Liver (tissue), 7 donors: ENCODE measurements at regions not wholly inside any gene's neighbourhood (a gene's known extent, or its start where the extent isn't known, plus 50 kb on each side); places are given as distances from the start of the nearest gene placed in this dataset.

Source experiments
- DNase-seq: peaks from one replicate; pipeline ENCODE4 v3.0.0-alpha.2; 2017; ENCODE audit warnings: low spot score
- H3K27ac ChIP-seq, 2 donors: one replicate each; pipeline ENCODE4 v1.7.0; 2013; ENCODE audit warnings: inconsistent platforms in 2 of 2, low read length in 2 of 2, control low read depth in 1 of 2, low read depth in 1 of 2, mild to moderate bottlenecking in 1 of 2
- H3K27me3 ChIP-seq, 4 donors: one replicate each; pipeline versions ENCODE4 v1.6.1 to v1.7.0; 2013; ENCODE audit warnings: low read length in 3 of 4, inconsistent platforms in 1 of 4, mild to moderate bottlenecking in 1 of 4, moderate library complexity in 1 of 4; ENCODE audit not compliant: control insufficient read depth in 4 of 4, insufficient read depth in 4 of 4
- H3K36me3 ChIP-seq, 4 donors: one replicate each; pipeline versions ENCODE4 v1.6.1 to v1.7.0; 2013; ENCODE audit warnings: low read length in 3 of 4, mild to moderate bottlenecking in 3 of 4, low read depth in 1 of 4, moderate library complexity in 1 of 4; ENCODE audit not compliant: control insufficient read depth in 4 of 4, insufficient read depth in 3 of 4
- H3K4me1 ChIP-seq, 4 donors: one replicate each; pipeline versions ENCODE4 v1.6.1 to v1.7.0; 2013; ENCODE audit warnings: low read length in 3 of 4, mild to moderate bottlenecking in 3 of 4, moderate library complexity in 1 of 4; ENCODE audit not compliant: control insufficient read depth in 4 of 4, insufficient read depth in 4 of 4
- H3K4me3 ChIP-seq, 3 donors: one replicate each; pipeline versions ENCODE4 v1.6.1 to v1.7.0; 2013; ENCODE audit warnings: low read length in 3 of 3, control low read depth in 1 of 3, low read depth in 1 of 3, mild to moderate bottlenecking in 1 of 3
- H3K9ac ChIP-seq, 2 donors: one replicate each; pipeline ENCODE4 v1.7.0; 2013; ENCODE audit warnings: low read length in 2 of 2, mild to moderate bottlenecking in 2 of 2, moderate library complexity in 2 of 2, control low read depth in 1 of 2, low read depth in 1 of 2
- H3K9me3 ChIP-seq, 4 donors: one replicate each; pipeline versions ENCODE4 v1.6.1 to v1.7.0; 2013; ENCODE audit warnings: low read length in 3 of 4; ENCODE audit not compliant: control insufficient read depth in 4 of 4
- ATF3 ChIP-seq: IDR thresholded peaks from 2 replicates; pipeline ENCODE4 v1.6.1; 2016; ENCODE audit warnings: antibody characterized with exemption
- FOXA1 ChIP-seq: IDR thresholded peaks from 2 replicates; pipeline ENCODE4 v1.6.1; 2016; ENCODE audit warnings: antibody characterized with exemption
- FOXA2 ChIP-seq: IDR thresholded peaks from 2 replicates; pipeline ENCODE4 v1.6.1; 2016; ENCODE audit warnings: antibody characterized with exemption
- GABPA ChIP-seq, 2 donors: IDR thresholded peaks in 1 of 2; conservative IDR thresholded peaks in 1 of 2; 2 replicates each; pipeline ENCODE4 v1.6.1; 2016; ENCODE audit warnings: antibody characterized with exemption in 2 of 2, mild to moderate bottlenecking in 1 of 2, moderate library complexity in 1 of 2
- MAX ChIP-seq: IDR thresholded peaks from 2 replicates; pipeline ENCODE4 v1.6.1; 2016; ENCODE audit warnings: antibody characterized with exemption
- NR2F2 ChIP-seq: IDR thresholded peaks from 2 replicates; pipeline ENCODE4 v1.6.1; 2016; ENCODE audit warnings: antibody characterized with exemption
- RAD21 ChIP-seq, 2 donors: IDR thresholded peaks; 2 replicates each; pipeline ENCODE4 v1.6.1; 2016; ENCODE audit warnings: antibody characterized with exemption in 2 of 2, mild to moderate bottlenecking in 2 of 2
- RXRA ChIP-seq, 2 donors: IDR thresholded peaks; 2 replicates each; pipeline ENCODE4 v1.6.1; 2017 to 2018; ENCODE audit warnings: antibody characterized with exemption in 2 of 2, mild to moderate bottlenecking in 1 of 2
- SP1 ChIP-seq: IDR thresholded peaks from 2 replicates; pipeline ENCODE4 v1.6.1; 2018; ENCODE audit warnings: antibody characterized with exemption, mild to moderate bottlenecking
- TAF1 ChIP-seq: conservative IDR thresholded peaks from 2 replicates; pipeline ENCODE4 v1.6.1; 2016; ENCODE audit warnings: antibody characterized with exemption, mild to moderate bottlenecking
- YY1 ChIP-seq: IDR thresholded peaks from 2 replicates; pipeline ENCODE4 v1.6.1; 2016; ENCODE audit warnings: antibody characterized with exemption, mild to moderate bottlenecking
- ZBTB33 ChIP-seq: IDR thresholded peaks from 2 replicates; pipeline ENCODE4 v1.6.1; 2016; ENCODE audit warnings: antibody characterized with exemption
- WGBS: extraction: QIAGEN DNeasy Blood & Tissue Kit; methylation state at CpG from one replicate; pipeline ENCODE4 v1.1.7; 2013; 5-methylcytosine and 5-hydroxymethylcytosine counted together
- TF ChIP-seq, protein P1 (sequence below): IDR thresholded peaks from 2 replicates; pipeline ENCODE4 v1.6.1; 2016; ENCODE audit warnings: antibody characterized with exemption, mild to moderate bottlenecking
- donor health status: healthy.
- donor health status: healthy.
- donor health status: healthy.
- donor health status: healthy.

DNA sequence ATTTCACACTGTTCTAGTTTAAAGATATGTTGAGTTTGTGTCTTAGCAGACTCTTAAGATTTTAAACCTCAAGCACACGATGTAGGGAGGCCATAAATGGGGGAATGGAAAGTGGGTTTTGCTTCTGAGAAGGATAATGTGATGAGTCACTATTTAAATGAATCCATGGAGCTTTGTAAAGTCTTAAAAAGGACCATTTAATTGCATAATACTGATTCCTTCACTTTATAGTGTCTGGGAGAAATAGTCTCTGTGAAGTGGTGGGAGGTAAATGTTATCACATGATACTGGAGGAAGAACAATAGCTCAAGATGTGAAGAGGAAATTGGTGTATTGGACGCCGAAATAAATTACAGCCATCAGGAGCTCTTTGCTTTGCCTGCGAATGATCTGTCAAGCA lies 84.0 kb upstream of the MYO3A start:
- WGBS, result 47% methylated on average over 4 of the region's 4 CpGs
- no peak overlapping the region for H3K27ac ChIP-seq
- no peak overlapping the region for H3K4me3 ChIP-seq
- no peaks in the 10 kb centered on the region for H3K9me3 ChIP-seq
- H3K36me3 ChIP-seq, result no peaks in the 10 kb centered on the region
- no peak overlapping the region for H3K9ac ChIP-seq
- no peak for DNase-seq
- TF ChIP-seq, protein P1, sequence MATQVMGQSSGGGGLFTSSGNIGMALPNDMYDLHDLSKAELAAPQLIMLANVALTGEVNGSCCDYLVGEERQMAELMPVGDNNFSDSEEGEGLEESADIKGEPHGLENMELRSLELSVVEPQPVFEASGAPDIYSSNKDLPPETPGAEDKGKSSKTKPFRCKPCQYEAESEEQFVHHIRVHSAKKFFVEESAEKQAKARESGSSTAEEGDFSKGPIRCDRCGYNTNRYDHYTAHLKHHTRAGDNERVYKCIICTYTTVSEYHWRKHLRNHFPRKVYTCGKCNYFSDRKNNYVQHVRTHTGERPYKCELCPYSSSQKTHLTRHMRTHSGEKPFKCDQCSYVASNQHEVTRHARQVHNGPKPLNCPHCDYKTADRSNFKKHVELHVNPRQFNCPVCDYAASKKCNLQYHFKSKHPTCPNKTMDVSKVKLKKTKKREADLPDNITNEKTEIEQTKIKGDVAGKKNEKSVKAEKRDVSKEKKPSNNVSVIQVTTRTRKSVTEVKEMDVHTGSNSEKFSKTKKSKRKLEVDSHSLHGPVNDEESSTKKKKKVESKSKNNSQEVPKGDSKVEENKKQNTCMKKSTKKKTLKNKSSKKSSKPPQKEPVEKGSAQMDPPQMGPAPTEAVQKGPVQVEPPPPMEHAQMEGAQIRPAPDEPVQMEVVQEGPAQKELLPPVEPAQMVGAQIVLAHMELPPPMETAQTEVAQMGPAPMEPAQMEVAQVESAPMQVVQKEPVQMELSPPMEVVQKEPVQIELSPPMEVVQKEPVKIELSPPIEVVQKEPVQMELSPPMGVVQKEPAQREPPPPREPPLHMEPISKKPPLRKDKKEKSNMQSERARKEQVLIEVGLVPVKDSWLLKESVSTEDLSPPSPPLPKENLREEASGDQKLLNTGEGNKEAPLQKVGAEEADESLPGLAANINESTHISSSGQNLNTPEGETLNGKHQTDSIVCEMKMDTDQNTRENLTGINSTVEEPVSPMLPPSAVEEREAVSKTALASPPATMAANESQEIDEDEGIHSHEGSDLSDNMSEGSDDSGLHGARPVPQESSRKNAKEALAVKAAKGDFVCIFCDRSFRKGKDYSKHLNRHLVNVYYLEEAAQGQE, result no peak
- no peak for TF ChIP-seq SP1
- no peak for TF ChIP-seq FOXA1
- TF ChIP-seq RXRA (IDR thresholded peaks at IDR 0.05), result no peak
- no peak for TF ChIP-seq MAX
- no peak for TF ChIP-seq ZBTB33
- TF ChIP-seq YY1, result no peak
- no peak for TF ChIP-seq RAD21 (IDR thresholded peaks at IDR 0.05)
- no peak for TF ChIP-seq GABPA (IDR thresholded peaks at IDR 0.05 in 1 of 2, conservative IDR thresholded peaks at IDR 0.05 in 1 of 2)
- no peak for TF ChIP-seq ATF3
- no peak for TF ChIP-seq FOXA2
- no peaks in the 10 kb centered on the region for H3K4me1 ChIP-seq
- peaks cover 0 to 9% (median 1%) of the 10 kb centered on the region in 4 donors for H3K27me3 ChIP-seq

GRCh38 chr10:25851548-25851947 lies 82.5 kb upstream of the MYO3A start:
- peaks cover 0 to 9% (median 1%) of the 10 kb centered on the region in 4 donors for H3K27me3 ChIP-seq
- H3K9ac ChIP-seq, result no peak overlapping the region
- H3K4me3 ChIP-seq, result no peak overlapping the region
- no peaks in the 10 kb centered on the region for H3K36me3 ChIP-seq
- DNase-seq, result no peak
- H3K27ac ChIP-seq, result no peak overlapping the region
- TF ChIP-seq RAD21 (IDR thresholded peaks at IDR 0.05) (no peak), TAF1 (no peak), NR2F2 (no peak), ZBTB33 (no peak)
- 37% methylated on average over 7 of the region's 7 CpGs for WGBS
- H3K9me3 ChIP-seq, result no peaks in the 10 kb centered on the region
- no peaks in the 10 kb centered on the region for H3K4me1 ChIP-seq
